ENCODE measurements at regions not wholly inside any gene's neighbourhood (a gene's known extent, or its start where the extent isn't known, plus 50 kb on each side); places are given as distances from the start of the nearest gene placed in this dataset.

GRCh38 chr11:69922015-69922595 lies 102.9 kb upstream of the FGF3 start:
- no peak for TF ChIP-seq CTCF (IDR thresholded peaks at IDR 0.05)
- no peak for TF ChIP-seq POLR2A (IDR thresholded peaks at IDR 0.05)
- no peak for TF ChIP-seq EP300 (IDR thresholded peaks at IDR 0.05; ENCODE audit: low read depth)
- TF ChIP-seq POLR2AphosphoS5 (IDR thresholded peaks at IDR 0.05): no peak
